RWPE2 (cell line): ENCODE measurements at regions not wholly inside any gene's neighbourhood (a gene's known extent, or its start where the extent isn't known, plus 50 kb on each side); places are given as distances from the start of the nearest gene placed in this dataset.

ENCODE experiments used
- ATAC-seq: fragments of 200-7000 bp; cut with Tn5 transposase; 3 replicates; pipeline ENCODE4 v1.9.1; 2021; ENCODE audit warnings: low read depth
- DNase-seq: peaks from one replicate; pipeline ENCODE4 v3.0.0-alpha.2; 2020; ENCODE audit warnings: low spot score
- H3K27ac ChIP-seq: fragments of 450-650 bp; 2 replicates; pipeline ENCODE4 v1.5.1; 2017; ENCODE audit warnings: mild to moderate bottlenecking; ENCODE audit not compliant: poor library complexity, severe bottlenecking
- H3K27me3 ChIP-seq: fragments of 250-450 bp; sonication (Bioruptor Pico); 2 replicates; pipeline ENCODE4 v1.5.1; 2021; ENCODE audit warnings: mild to moderate bottlenecking, moderate library complexity; ENCODE audit not compliant: insufficient read depth, poor library complexity, severe bottlenecking
- H3K36me3 ChIP-seq: fragments of 250-450 bp; sonication (Bioruptor Pico); 2 replicates; pipeline ENCODE4 v1.5.1; 2020; ENCODE audit warnings: low read depth, mild to moderate bottlenecking, moderate library complexity
- H3K4me1 ChIP-seq: fragments of 250-450 bp; sonication (Bioruptor Pico); 2 replicates; pipeline ENCODE4 v1.5.1; 2021; ENCODE audit warnings: mild to moderate bottlenecking, moderate library complexity; ENCODE audit not compliant: insufficient read depth, poor library complexity, severe bottlenecking
- H3K4me3 ChIP-seq: fragments of 250-450 bp; sonication (Bioruptor Pico); 2 replicates; pipeline ENCODE4 v1.5.1; 2021; ENCODE audit warnings: mild to moderate bottlenecking, moderate library complexity; ENCODE audit not compliant: severe bottlenecking
- H3K9me3 ChIP-seq: fragments of 250-450 bp; sonication (Bioruptor Pico); 2 replicates; pipeline ENCODE4 v1.5.1; 2021; ENCODE audit warnings: mild to moderate bottlenecking, moderate library complexity; ENCODE audit not compliant: severe bottlenecking
- CTCF ChIP-seq: fragments of 450-650 bp; IDR thresholded peaks from one replicate; pipeline ENCODE4 v1.5.1; 2017; ENCODE audit warnings: mild to moderate bottlenecking, moderate library complexity; ENCODE audit not compliant: poor library complexity, severe bottlenecking

- Histone ChIP-seq H3K27me3 (no peaks in the 10 kb centered on the region), H3K4me3 (no peak overlapping the region), H3K36me3 (no peaks in the 10 kb centered on the region), H3K9me3 (no peaks in the 10 kb centered on the region), H3K27ac (no peak overlapping the region), H3K4me1 (no peaks in the 10 kb centered on the region)
- no peak for ATAC-seq
- TF ChIP-seq CTCF: no peak
- no peak for DNase-seq
These were observed 1522.8 kb upstream of the PABPC4L start for GRCh38 chr4:135724421-135724820.

DNA sequence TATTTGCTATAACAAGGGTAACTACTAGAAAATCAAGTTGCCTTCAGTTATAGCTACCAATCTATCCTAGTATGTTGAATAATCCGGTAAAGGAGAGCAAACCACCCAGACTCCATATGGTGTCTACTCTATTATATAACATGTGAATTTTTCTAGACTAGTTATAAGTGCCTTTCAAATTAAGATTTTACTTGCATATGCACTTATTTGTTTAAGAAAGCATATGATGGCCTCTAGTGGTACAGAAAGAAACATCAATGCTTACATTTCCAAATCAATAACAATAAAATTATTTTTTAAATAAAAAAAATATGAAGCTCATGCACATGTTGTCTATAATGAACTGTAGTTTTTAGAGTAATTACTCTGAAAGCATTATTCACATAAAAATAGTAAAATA, 1516.4 kb upstream of the PABPC4L start:
- peak; percentile 38 for TF ChIP-seq CTCF
- Histone ChIP-seq H3K9me3 (no peaks in the 10 kb centered on the region), H3K27ac (no peak overlapping the region), H3K27me3 (no peaks in the 10 kb centered on the region), H3K4me1 (no peaks in the 10 kb centered on the region), H3K36me3 (no peaks in the 10 kb centered on the region), H3K4me3 (no peak overlapping the region)
- DNase-seq (no peak), ATAC-seq (no peak)

GRCh38 chr4:135705343-135705742, 1503.8 kb upstream of the PABPC4L start:
- no peaks in the 10 kb centered on the region for H3K27me3 ChIP-seq
- no peak for TF ChIP-seq CTCF
- no peaks in the 10 kb centered on the region for H3K9me3 ChIP-seq
- no peaks in the 10 kb centered on the region for H3K36me3 ChIP-seq
- no peaks in the 10 kb centered on the region for H3K4me1 ChIP-seq
- H3K27ac ChIP-seq: no peak overlapping the region
- ATAC-seq: no peak
- no peak for DNase-seq
- H3K4me3 ChIP-seq: no peak overlapping the region

DNA sequence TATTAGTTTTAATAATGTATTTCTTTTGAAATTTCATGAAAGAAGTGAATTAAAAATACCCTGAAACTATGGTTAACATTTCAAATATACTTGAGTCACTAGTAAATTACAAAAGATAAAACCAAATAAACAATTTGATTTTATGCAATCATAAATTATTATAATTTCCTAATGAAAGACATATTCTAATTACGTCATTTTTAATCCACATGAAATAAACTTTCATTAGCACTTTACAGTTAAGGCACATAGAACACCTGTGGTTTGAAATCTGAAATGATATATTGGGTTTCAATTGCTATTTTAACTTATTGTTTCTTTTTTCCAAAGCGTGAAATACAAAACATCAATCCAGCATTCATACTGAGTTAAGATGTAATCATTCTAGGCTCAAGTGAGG, 1492.5 kb upstream of the PABPC4L start:
- Histone ChIP-seq H3K27me3 (no peaks in the 10 kb centered on the region), H3K4me1 (no peaks in the 10 kb centered on the region), H3K27ac (no peak overlapping the region), H3K4me3 (no peak overlapping the region), H3K36me3 (no peaks in the 10 kb centered on the region), H3K9me3 (no peaks in the 10 kb centered on the region)
- ATAC-seq (no peak), DNase-seq (no peak)
- no peak for TF ChIP-seq CTCF

GRCh38 chr4:135684001-135684400, 1482.4 kb upstream of the PABPC4L start:
- Histone ChIP-seq H3K36me3 (no peaks in the 10 kb centered on the region), H3K4me1 (no peaks in the 10 kb centered on the region), H3K27me3 (no peaks in the 10 kb centered on the region), H3K4me3 (no peak overlapping the region), H3K9me3 (no peaks in the 10 kb centered on the region), H3K27ac (no peak overlapping the region)
- DNase-seq: no peak
- no peak for ATAC-seq
- no peak for TF ChIP-seq CTCF
